Skin epidermis (tissue), 12 donors: ENCODE measurements at regions not wholly inside any gene's neighbourhood (a gene's known extent, or its start where the extent isn't known, plus 50 kb on each side); places are given as distances from the start of the nearest gene placed in this dataset.

Experiments used
- H3K27ac ChIP-seq, 21 experiments: fragments of 200-600 bp; sonication (generic) in 11 of 21; one replicate each; pipeline ENCODE4 v1.5.0; 2020; ENCODE audit warnings: mild to moderate bottlenecking in 3 of 21, inconsistent platforms in 2 of 21, moderate library complexity in 2 of 21
- H3K4me3 ChIP-seq, 7 experiments: fragments of 200-600 bp; sonication (generic) in 2 of 7; one replicate each; pipeline ENCODE4 v1.5.0; 2020; ENCODE audit warnings: inconsistent platforms in 2 of 7, mild to moderate bottlenecking in 2 of 7, moderate library complexity in 1 of 7

GRCh38 chr12:75603475-75603874, 92.1 kb upstream of the KRR1 start:
- Histone ChIP-seq H3K27ac (no peak overlapping the region), H3K4me3 (no peak overlapping the region)

- H3K4me3 ChIP-seq: no peak overlapping the region
- no peak overlapping the region for H3K27ac ChIP-seq
These were observed 90.7 kb upstream of the KRR1 start for GRCh38 chr12:75602106-75602505.

- no peak overlapping the region for H3K27ac ChIP-seq
- no peak overlapping the region for H3K4me3 ChIP-seq
These were observed 88.7 kb upstream of the KRR1 start for GRCh38 chr12:75600146-75600545.

GRCh38 chr12:75599061-75599460, 87.7 kb upstream of the KRR1 start:
- Histone ChIP-seq H3K4me3 (no peak overlapping the region), H3K27ac (no peak overlapping the region)

- Histone ChIP-seq H3K27ac (no peak overlapping the region), H3K4me3 (no peak overlapping the region)
These were observed 85.0 kb upstream of the KRR1 start for GRCh38 chr12:75596406-75596805.

- H3K27ac ChIP-seq: no peak overlapping the region
- H3K4me3 ChIP-seq: no peak overlapping the region
These were observed 81.4 kb upstream of the KRR1 start for GRCh38 chr12:75592638-75593335.

- Histone ChIP-seq H3K27ac (no peak overlapping the region), H3K4me3 (no peak overlapping the region)
These were observed 80.7 kb upstream of the KRR1 start for GRCh38 chr12:75592086-75592485.

- Histone ChIP-seq H3K27ac (no peak overlapping the region), H3K4me3 (no peak overlapping the region)
These were observed 80.2 kb upstream of the KRR1 start for GRCh38 chr12:75591628-75592027.

GRCh38 chr12:75589801-75590200, 78.4 kb upstream of the KRR1 start:
- no peak overlapping the region for H3K4me3 ChIP-seq
- no peak overlapping the region for H3K27ac ChIP-seq

- Histone ChIP-seq H3K4me3 (no peak overlapping the region), H3K27ac (no peak overlapping the region)
These were observed 76.1 kb upstream of the KRR1 start for GRCh38 chr12:75587340-75588106.

- no peak overlapping the region for H3K27ac ChIP-seq
These were observed 73.9 kb upstream of the KRR1 start for GRCh38 chr12:75585330-75585729.

GRCh38 chr12:75583355-75583754, 71.9 kb upstream of the KRR1 start:
- H3K27ac ChIP-seq: no peak overlapping the region
- no peak overlapping the region for H3K4me3 ChIP-seq

More at GRCh38 chr12:75585330-75585729, 73.9 kb upstream of the KRR1 start:
- H3K4me3 ChIP-seq: no peak overlapping the region

GRCh38 chr12:75581515-75581914, 70.1 kb upstream of the KRR1 start:
- Histone ChIP-seq H3K4me3 (no peak overlapping the region), H3K27ac (no peak overlapping the region)

GRCh38 chr12:75579552-75579951, 68.1 kb upstream of the KRR1 start:
- Histone ChIP-seq H3K27ac (no peak overlapping the region), H3K4me3 (no peak overlapping the region)

GRCh38 chr12:75578546-75578945, 67.1 kb upstream of the KRR1 start:
- Histone ChIP-seq H3K27ac (no peak overlapping the region), H3K4me3 (no peak overlapping the region)

- no peak overlapping the region for H3K27ac ChIP-seq
- no peak overlapping the region for H3K4me3 ChIP-seq
These were observed 66.4 kb upstream of the KRR1 start for GRCh38 chr12:75577812-75578211.

GRCh38 chr12:75571656-75572205, 60.3 kb upstream of the KRR1 start:
- Histone ChIP-seq H3K4me3 (no peak overlapping the region), H3K27ac (no peak overlapping the region)

- no peak overlapping the region for H3K4me3 ChIP-seq
- no peak overlapping the region for H3K27ac ChIP-seq
These were observed 59.8 kb upstream of the KRR1 start for GRCh38 chr12:75571204-75571603.

GRCh38 chr12:75568801-75569200, 57.4 kb upstream of the KRR1 start:
- Histone ChIP-seq H3K4me3 (no peak overlapping the region), H3K27ac (peak overlapping the region in 1 of 21 experiments; percentile 3)

- H3K4me3 ChIP-seq: no peak overlapping the region
- H3K27ac ChIP-seq: no peak overlapping the region
These were observed 57.0 kb upstream of the KRR1 start for GRCh38 chr12:75568393-75568792.

GRCh38 chr12:75565795-75566194, 54.4 kb upstream of the KRR1 start:
- Histone ChIP-seq H3K4me3 (no peak overlapping the region), H3K27ac (no peak overlapping the region)
